Breast epithelium (tissue), 3 donors: ENCODE measurements at regions not wholly inside any gene's neighbourhood (a gene's known extent, or its start where the extent isn't known, plus 50 kb on each side); places are given as distances from the start of the nearest gene placed in this dataset.

Source experiments
- CTCF ChIP-seq, 3 donors: fragments of 450-650 bp; IDR thresholded peaks; one replicate each; pipeline ENCODE4 v1.5.1; 2016 to 2017; ENCODE audit warnings: antibody characterized with exemption in 3 of 3, mild to moderate bottlenecking in 3 of 3, moderate library complexity in 3 of 3
- POLR2A ChIP-seq: fragments of 450-650 bp; IDR thresholded peaks from one replicate; pipeline ENCODE4 v1.6.1; 2016; ENCODE audit warnings: antibody characterized with exemption, mild to moderate bottlenecking, moderate library complexity
- POLR2AphosphoS5 ChIP-seq, 3 donors: sonication (generic); formaldehyde crosslinking; IDR thresholded peaks; one replicate each; pipeline ENCODE4 v1.6.1; 2017; ENCODE audit warnings: antibody characterized with exemption in 3 of 3

- TF ChIP-seq POLR2AphosphoS5 (IDR thresholded peaks at IDR 0.05), result no peak
- no peak for TF ChIP-seq CTCF (IDR thresholded peaks at IDR 0.05)
- TF ChIP-seq POLR2A, result no peak
Measured at GRCh38 chr10:60465801-60466200, 76.1 kb upstream of the ANK3 start.
